Right atrium auricular region (tissue), 2 donors: ENCODE measurements at regions not wholly inside any gene's neighbourhood (a gene's known extent, or its start where the extent isn't known, plus 50 kb on each side); places are given as distances from the start of the nearest gene placed in this dataset.
"Not testable (repeated sequence)": the region's sequence is repeated elsewhere in the genome, so short reads cannot be mapped to it uniquely, and the experiment has no call there.

Experiments
- DNase-seq: peaks from one replicate; pipeline ENCODE4 v3.0.0-alpha.2; 2019; ENCODE audit warnings: low spot score
- H3K27ac ChIP-seq, 2 donors: fragments of 200-600 bp; sonication (generic); 1 replicate in 1 of 2; 2 replicates in 1 of 2; pipeline ENCODE4 v1.5.1; 2016 to 2019
- H3K27me3 ChIP-seq, 2 donors: fragments of 200-600 bp; sonication (generic); one replicate each; pipeline versions ENCODE4 v1.5.1 to v1.6.0; 2017 to 2019
- H3K36me3 ChIP-seq: fragments of 200-600 bp; sonication (generic); one replicate; pipeline ENCODE4 v1.5.1; 2016
- H3K4me1 ChIP-seq, 2 donors: fragments of 200-600 bp; sonication (generic); one replicate each; pipeline versions ENCODE4 v1.5.1 to v1.6.0; 2017 to 2019
- H3K4me3 ChIP-seq, 2 donors: fragments of 200-600 bp; sonication (generic); 1 replicate in 1 of 2; 2 replicates in 1 of 2; pipeline ENCODE4 v1.5.1; 2017 to 2019; ENCODE audit warnings: mild to moderate bottlenecking in 1 of 2, moderate library complexity in 1 of 2
- H3K9me3 ChIP-seq, 2 donors: fragments of 200-600 bp; sonication (generic); one replicate each; pipeline ENCODE4 v1.5.1; 2019
- CTCF ChIP-seq, 2 donors: fragments of 200-600 bp; sonication (generic); IDR thresholded peaks; one replicate each; pipeline ENCODE4 v1.5.1; 2019; ENCODE audit warnings: antibody characterized with exemption in 2 of 2

- Histone ChIP-seq H3K27ac (no peak overlapping the region), H3K9me3 (no peaks in the 10 kb centered on the region), H3K4me1 (no peaks in the 10 kb centered on the region), H3K36me3 (no peaks in the 10 kb centered on the region), H3K27me3 (no peaks in the 10 kb centered on the region), H3K4me3 (no peak overlapping the region)
- TF ChIP-seq CTCF (IDR thresholded peaks at IDR 0.05) = no peak
- no peak for DNase-seq
Observed at GRCh38 chr14:25699981-25700380, 650.0 kb upstream of the STXBP6 start.

GRCh38 chr14:25698111-25698510, 648.2 kb upstream of the STXBP6 start:
- H3K36me3 ChIP-seq = no peaks in the 10 kb centered on the region
- no peak for TF ChIP-seq CTCF (IDR thresholded peaks at IDR 0.05)
- no peaks in the 10 kb centered on the region for H3K4me1 ChIP-seq
- DNase-seq = no peak
- H3K4me3 ChIP-seq = no peak overlapping the region
- H3K9me3 ChIP-seq = no peaks in the 10 kb centered on the region
- no peaks in the 10 kb centered on the region for H3K27me3 ChIP-seq
- no peak overlapping the region for H3K27ac ChIP-seq

- Histone ChIP-seq H3K9me3 (no peaks in the 10 kb centered on the region), H3K27ac (no peak overlapping the region), H3K27me3 (no peaks in the 10 kb centered on the region), H3K4me3 (no peak overlapping the region), H3K4me1 (no peaks in the 10 kb centered on the region), H3K36me3 (no peaks in the 10 kb centered on the region)
- no peak for DNase-seq
- no peak for TF ChIP-seq CTCF (IDR thresholded peaks at IDR 0.05)
Observed at GRCh38 chr14:25696176-25696575, 646.2 kb upstream of the STXBP6 start.

- no peak overlapping the region for H3K27ac ChIP-seq
- H3K36me3 ChIP-seq = no peaks in the 10 kb centered on the region
- TF ChIP-seq CTCF (IDR thresholded peaks at IDR 0.05) = no peak
- H3K4me1 ChIP-seq = no peaks in the 10 kb centered on the region
- H3K4me3 ChIP-seq = no peak overlapping the region
- H3K9me3 ChIP-seq = no peaks in the 10 kb centered on the region
- H3K27me3 ChIP-seq = no peaks in the 10 kb centered on the region
- DNase-seq = no peak
Observed at GRCh38 chr14:25685004-25685403, 635.1 kb upstream of the STXBP6 start.

- Histone ChIP-seq H3K9me3 (no peaks in the 10 kb centered on the region), H3K27me3 (no peaks in the 10 kb centered on the region), H3K36me3 (no peaks in the 10 kb centered on the region), H3K4me3 (no peak overlapping the region), H3K27ac (no peak overlapping the region), H3K4me1 (no peaks in the 10 kb centered on the region)
- TF ChIP-seq CTCF (IDR thresholded peaks at IDR 0.05) = no peak
- no peak for DNase-seq
Observed at GRCh38 chr14:25680934-25681333, 631.0 kb upstream of the STXBP6 start.

- H3K4me1 ChIP-seq, H3K4me3 ChIP-seq, DNase-seq, H3K27ac ChIP-seq, H3K36me3 ChIP-seq, H3K9me3 ChIP-seq, H3K27me3 ChIP-seq: not testable (repeated sequence)
Observed at GRCh38 chr14:25680511-25680910, 630.6 kb upstream of the STXBP6 start.
